K562 (cell line): ENCODE measurements at regions not wholly inside any gene's neighbourhood (a gene's known extent, or its start where the extent isn't known, plus 50 kb on each side); places are given as distances from the start of the nearest gene placed in this dataset.

ENCODE experiments used
- ATAC-seq: fragments of 200-7000 bp; cut with Tn5 transposase; 3 replicates; pipeline ENCODE4 v1.9.1; 2020; ENCODE audit warnings: moderate library complexity
- BruUV-seq: library from RNA; stranded (reverse); fragments of 400-500 nt; replicated peaks from 2 replicates; lab custom pipeline; 2021; lab: Mats Ljungman, UMichigan
- CTCF ChIA-PET: fragments of 300-600 bp; formaldehyde crosslinking; extraction: SDS; loops from one replicate; lab custom pipeline; 2021; ENCODE audit warnings: low intra/inter-chr PET ratio; lab: Yijun Ruan, JAX
- POLR2A ChIA-PET: fragments of 300-600, 350-650 bp; sonication (Branson Sonifier 250); formaldehyde crosslinking; extraction: SDS; loops from one replicate; lab custom pipeline; 2021; ENCODE audit warnings: antibody characterized with exemption, inconsistent platforms; lab: Yijun Ruan, JAX
- DNase-seq, 4 experiments: peaks; one replicate each; pipeline versions ENCODE4 v3.0.0 to v3.0.0-alpha.2; 2011 to 2018; ENCODE audit warnings: low spot score in 3 of 4, mixed read lengths in 3 of 4; ENCODE audit errors: extremely low read depth in 1 of 4
- FAIRE-seq: peaks from 2 replicates; lab custom pipeline; 2011; peaks lifted over from hg19 to GRCh38; lab: Jason Lieb, UNC
- H2AFZ ChIP-seq: 2 replicates; pipeline ENCODE4 v1.6.0; 2011; ENCODE audit warnings: low read depth, low read length, control low read depth, inconsistent platforms
- H3K27ac ChIP-seq: fragments of 200-600 bp; 3 replicates; pipeline ENCODE4 v1.8.0; 2011; ENCODE audit warnings: low read depth, mild to moderate bottlenecking, control low read depth, inconsistent platforms, low read length, moderate library complexity, mixed read lengths; ENCODE audit errors: extremely low read depth
- H3K27me3 ChIP-seq, 2 experiments: fragments of 300-600 bp in 1 of 2; 2 replicates in 1 of 2; 3 replicates in 1 of 2; pipeline versions ENCODE4 v1.6.0 to v1.8.0; 2011; ENCODE audit warnings: inconsistent platforms in 2 of 2, low read length in 2 of 2, mild to moderate bottlenecking in 1 of 2, mixed read lengths in 1 of 2, moderate library complexity in 1 of 2; ENCODE audit not compliant: control insufficient read depth in 2 of 2, insufficient read depth in 2 of 2
- H3K36me3 ChIP-seq: fragments of 300-600 bp; 3 replicates; pipeline ENCODE4 v1.8.0; 2011; ENCODE audit warnings: mild to moderate bottlenecking, low read length, inconsistent platforms; ENCODE audit not compliant: control insufficient read depth, insufficient read depth
- H3K4me1 ChIP-seq, 2 experiments: fragments of 200-600 bp in 1 of 2; replicated peaks in 1 of 2; 2 replicates in 1 of 2; 3 replicates in 1 of 2; pipeline versions ENCODE4 v1.5.1 to v1.8.0; 2011; ENCODE audit warnings: inconsistent platforms in 2 of 2, low read length in 2 of 2, mild to moderate bottlenecking in 1 of 2, mixed read lengths in 1 of 2, moderate library complexity in 1 of 2; ENCODE audit not compliant: control insufficient read depth in 2 of 2, insufficient read depth in 2 of 2
- H3K4me2 ChIP-seq: 2 replicates; pipeline ENCODE4 v1.6.1; 2011; ENCODE audit warnings: low read length, control low read depth, inconsistent platforms, mixed read lengths; ENCODE audit not compliant: insufficient read depth
- H3K4me3 ChIP-seq: fragments of 200-600 bp; sonication (generic), shearing (Covaris generic); 2 replicates; pipeline ENCODE4 v1.5.1; 2016; ENCODE audit warnings: control low read depth, inconsistent platforms
- H3K79me2 ChIP-seq: fragments of 200-600 bp; 3 replicates; pipeline ENCODE4 v1.8.0; 2011; ENCODE audit warnings: low read length, inconsistent platforms; ENCODE audit not compliant: control insufficient read depth, insufficient read depth
- H3K9ac ChIP-seq, 2 experiments: 2 replicates each; pipeline versions ENCODE4 v1.6.0 to v1.6.1; 2011; ENCODE audit warnings: low read depth in 2 of 2, low read length in 2 of 2, control low read depth in 1 of 2, inconsistent platforms in 1 of 2, mild to moderate bottlenecking in 1 of 2, mixed read lengths in 1 of 2; ENCODE audit not compliant: insufficient read depth in 1 of 2
- H3K9me1 ChIP-seq: one replicate; pipeline ENCODE4 v1.6.0; 2011; ENCODE audit warnings: inconsistent platforms, mild to moderate bottlenecking, low read length, moderate library complexity; ENCODE audit not compliant: control insufficient read depth, insufficient read depth
- H3K9me3 ChIP-seq: replicated peaks from 2 replicates; pipeline ENCODE4 v1.5.1; 2011; ENCODE audit warnings: low read depth, low read length, inconsistent platforms; ENCODE audit not compliant: control insufficient read depth, insufficient read depth
- H4K20me1 ChIP-seq: replicated peaks from 2 replicates; pipeline ENCODE4 v1.6.1; 2011; ENCODE audit warnings: low read length, inconsistent platforms, mixed read lengths; ENCODE audit not compliant: control insufficient read depth, insufficient read depth
- EP400 ChIP-seq: fragments of 450-650 bp; IDR thresholded peaks from 2 replicates; pipeline ENCODE4 v1.6.1; 2017; ENCODE audit warnings: antibody characterized with exemption, mild to moderate bottlenecking, moderate library complexity
- ETV5 ChIP-seq: sonication (generic); formaldehyde crosslinking; IDR thresholded peaks from 2 replicates; pipeline ENCODE4 v1.4.0; 2020; ENCODE audit warnings: low read depth, mild to moderate bottlenecking, missing genetic modification reagents
- GTF2E2 ChIP-seq: fragments of 200-800 bp; sonication (Bioruptor generic); IDR thresholded peaks from 2 replicates; pipeline ENCODE4 v1.6.1; 2016; ENCODE audit warnings: missing genetic modification characterization, missing compliant biosample characterization
- HDGF ChIP-seq: fragments of 450-650 bp; IDR thresholded peaks from 2 replicates; pipeline ENCODE4 v1.6.1; 2016
- MYC ChIP-seq, 2 experiments: fragments of 250-450 bp in 1 of 2; sonication (Bioruptor Pico) in 1 of 2; IDR thresholded peaks; 2 replicates each; pipeline versions ENCODE4 v1.5.1 to v1.6.1; 2012 to 2021; ENCODE audit warnings: low read depth in 2 of 2, borderline replicate concordance in 1 of 2, improper control_type of control experiment in 1 of 2, low read length in 1 of 2, mild to moderate bottlenecking in 1 of 2, moderate library complexity in 1 of 2
- TFAM ChIP-seq: fragments of 250-450 bp; sonication (Bioruptor Pico); conservative IDR thresholded peaks from 2 replicates; pipeline ENCODE4 v1.5.0; 2021; ENCODE audit warnings: mild to moderate bottlenecking, moderate library complexity
- ZEB2 ChIP-seq: fragments of 450-650 bp; IDR thresholded peaks from 2 replicates; pipeline ENCODE4 v1.6.1; 2016
- ZNF197 ChIP-seq: fragments of 200-800 bp; sonication (Bioruptor generic); IDR thresholded peaks from 2 replicates; pipeline ENCODE4 v1.6.1; 2016; ENCODE audit warnings: low read depth, missing genetic modification characterization, missing compliant biosample characterization
- ZNF717 ChIP-seq: fragments of 250-450 bp; sonication (Bioruptor Pico); IDR thresholded peaks from 2 replicates; pipeline ENCODE4 v1.5.0; 2021
- ZSCAN29 ChIP-seq: fragments of 450-650 bp; IDR thresholded peaks from 2 replicates; pipeline ENCODE4 v1.6.1; 2017
- WGBS: fragments of 100-300 bp; shearing (Covaris generic); methylation state at CpG from one replicate; pipeline ENCODE4 v1.1.6; 2016; ENCODE audit warnings: low coverage, mixed read lengths; ENCODE audit not compliant: insufficient coverage; ENCODE audit errors: missing lambda C conversion rate; 5-methylcytosine and 5-hydroxymethylcytosine counted together
- in situ Hi-C: fragments of 300-500 bp; cut with MboI; formaldehyde crosslinking; loops from 4 replicates; pipeline ENCODE4 v1.15.0; 2018; ENCODE audit warnings: inconsistent platforms, mixed read lengths
- intact Hi-C: fragments of 100-400 bp; cut with micrococcal nuclease; formaldehyde crosslinking; loops from 2 replicates; pipeline ENCODE4 v1.14.2; 2022
- TF ChIP-seq, protein P1 (sequence below): fragments of 450-650 bp; IDR thresholded peaks from 2 replicates; pipeline ENCODE4 v1.6.1; 2018; ENCODE audit warnings: mild to moderate bottlenecking, low read depth; ENCODE audit not compliant: partially characterized antibody
- TF ChIP-seq, protein P2 (sequence below): sonication (generic); formaldehyde crosslinking; IDR thresholded peaks from 2 replicates; pipeline ENCODE4 v1.8.0; 2022; ENCODE audit warnings: missing genetic modification reagents, mild to moderate bottlenecking, borderline replicate concordance

DNA sequence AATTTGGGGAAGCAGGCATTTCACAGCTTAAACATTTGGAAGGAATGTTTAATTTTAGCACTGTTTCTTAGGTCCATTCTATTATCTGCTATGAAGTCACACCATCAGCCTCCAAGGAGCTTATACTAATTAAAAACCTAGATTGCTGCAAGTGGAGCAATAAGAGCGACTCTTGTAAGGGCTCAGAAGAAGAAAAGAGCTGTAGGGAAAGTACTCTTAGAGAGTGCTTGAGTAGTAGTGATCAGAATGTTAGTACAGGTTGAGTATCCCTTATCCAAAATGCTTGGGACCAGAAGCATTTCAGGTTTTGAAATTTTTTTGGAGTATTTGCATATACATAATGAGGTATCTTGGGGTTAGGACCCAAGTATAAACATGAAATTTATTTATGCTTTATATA, 285.3 kb downstream of the UBE3D start:
- no peaks in the 10 kb centered on the region for H3K9me1 ChIP-seq
- H3K79me2 ChIP-seq: no peaks in the 10 kb centered on the region
- no peak overlapping the region for H2AFZ ChIP-seq
- no peak overlapping the region for H3K9ac ChIP-seq
- DNase-seq (no peak), ATAC-seq (no peak), FAIRE-seq (no peak)
- no peaks in the 10 kb centered on the region for H3K9me3 ChIP-seq
- POLR2A ChIA-PET: no interaction called here
- no peaks in the 10 kb centered on the region for H3K36me3 ChIP-seq
- H3K4me1 ChIP-seq: no peaks in the 10 kb centered on the region
- in situ Hi-C loops: loop anchor here (10.0 kb wide), 1 partner anchor 1286 kb away; no protein-coding TSS in a partner anchor
- no peaks in the 10 kb centered on the region for H4K20me1 ChIP-seq
- TF ChIP-seq ZSCAN29 (no peak), GTF2E2 (tag) (no peak), ZNF197 (CRISPR knock-in tag) (no peak), EP400 (no peak), ETV5 (CRISPR knock-in tag) (no peak), MYC (IDR thresholded peaks at IDR 0.05; ENCODE audit: low read depth, low read length) (no peak), MYC (CRISPR knock-in tag; IDR thresholded peaks at IDR 0.05; ENCODE audit: borderline replicate concordance, low read depth) (no peak), ZNF717 (no peak), TFAM (no peak), HDGF (no peak), ZEB2 (no peak)
- TF ChIP-seq, protein P1, sequence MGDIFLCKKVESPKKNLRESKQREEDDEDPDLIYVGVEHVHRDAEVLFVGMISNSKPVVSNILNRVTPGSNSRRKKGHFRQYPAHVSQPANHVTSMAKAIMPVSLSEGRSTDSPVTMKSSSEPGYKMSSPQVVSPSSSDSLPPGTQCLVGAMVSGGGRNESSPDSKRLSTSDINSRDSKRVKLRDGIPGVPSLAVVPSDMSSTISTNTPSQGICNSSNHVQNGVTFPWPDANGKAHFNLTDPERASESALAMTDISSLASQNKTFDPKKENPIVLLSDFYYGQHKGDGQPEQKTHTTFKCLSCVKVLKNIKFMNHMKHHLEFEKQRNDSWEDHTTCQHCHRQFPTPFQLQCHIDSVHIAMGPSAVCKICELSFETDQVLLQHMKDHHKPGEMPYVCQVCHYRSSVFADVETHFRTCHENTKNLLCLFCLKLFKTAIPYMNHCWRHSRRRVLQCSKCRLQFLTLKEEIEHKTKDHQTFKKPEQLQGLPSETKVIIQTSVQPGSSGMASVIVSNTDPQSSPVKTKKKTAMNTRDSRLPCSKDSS: no peak
- TF ChIP-seq, protein P2, sequence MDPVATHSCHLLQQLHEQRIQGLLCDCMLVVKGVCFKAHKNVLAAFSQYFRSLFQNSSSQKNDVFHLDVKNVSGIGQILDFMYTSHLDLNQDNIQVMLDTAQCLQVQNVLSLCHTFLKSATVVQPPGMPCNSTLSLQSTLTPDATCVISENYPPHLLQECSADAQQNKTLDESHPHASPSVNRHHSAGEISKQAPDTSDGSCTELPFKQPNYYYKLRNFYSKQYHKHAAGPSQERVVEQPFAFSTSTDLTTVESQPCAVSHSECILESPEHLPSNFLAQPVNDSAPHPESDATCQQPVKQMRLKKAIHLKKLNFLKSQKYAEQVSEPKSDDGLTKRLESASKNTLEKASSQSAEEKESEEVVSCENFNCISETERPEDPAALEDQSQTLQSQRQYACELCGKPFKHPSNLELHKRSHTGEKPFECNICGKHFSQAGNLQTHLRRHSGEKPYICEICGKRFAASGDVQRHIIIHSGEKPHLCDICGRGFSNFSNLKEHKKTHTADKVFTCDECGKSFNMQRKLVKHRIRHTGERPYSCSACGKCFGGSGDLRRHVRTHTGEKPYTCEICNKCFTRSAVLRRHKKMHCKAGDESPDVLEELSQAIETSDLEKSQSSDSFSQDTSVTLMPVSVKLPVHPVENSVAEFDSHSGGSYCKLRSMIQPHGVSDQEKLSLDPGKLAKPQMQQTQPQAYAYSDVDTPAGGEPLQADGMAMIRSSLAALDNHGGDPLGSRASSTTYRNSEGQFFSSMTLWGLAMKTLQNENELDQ (CRISPR knock-in tag): no peak
- H3K4me2 ChIP-seq: no peak overlapping the region
- CTCF ChIA-PET: no interaction called here
- intact Hi-C loops: no loop called here
- WGBS: 0% methylated on average over 1 of the region's 1 CpG
- no peaks in the 10 kb centered on the region for H3K27me3 ChIP-seq
- H3K4me3 ChIP-seq: no peak overlapping the region
- BruUV-seq: no TSS peak
- H3K27ac ChIP-seq: no peak overlapping the region
